H1 (cell line): ENCODE measurements at regions not wholly inside any gene's neighbourhood (a gene's known extent, or its start where the extent isn't known, plus 50 kb on each side); places are given as distances from the start of the nearest gene placed in this dataset.

Experiments used
- EP300 ChIP-seq, 2 experiments: IDR thresholded peaks; 1 replicate in 1 of 2; 2 replicates in 1 of 2; pipeline ENCODE4 v1.6.1; 2011 to 2012; ENCODE audit warnings: low read depth in 2 of 2, low read length in 2 of 2, mild to moderate bottlenecking in 2 of 2, borderline replicate concordance in 1 of 2, inconsistent platforms in 1 of 2, moderate library complexity in 1 of 2
- GABPA ChIP-seq: IDR thresholded peaks from 2 replicates; pipeline ENCODE4 v1.6.1; 2011; ENCODE audit warnings: mild to moderate bottlenecking, low read length, moderate library complexity, borderline replicate concordance; ENCODE audit not compliant: insufficient read depth
- RAD21 ChIP-seq, 2 experiments: IDR thresholded peaks in 1 of 2; conservative IDR thresholded peaks in 1 of 2; 2 replicates each; pipeline ENCODE4 v1.6.1; 2011; ENCODE audit warnings: low read depth in 2 of 2, low read length in 2 of 2, improper control_type of control experiment in 1 of 2, inconsistent platforms in 1 of 2, mild to moderate bottlenecking in 1 of 2, moderate library complexity in 1 of 2
- SRF ChIP-seq: IDR thresholded peaks from 2 replicates; pipeline ENCODE4 v1.6.1; 2011; ENCODE audit warnings: mild to moderate bottlenecking, low read depth, low read length, moderate library complexity
- SUZ12 ChIP-seq: fragments of 200-600 bp; sonication (generic); IDR thresholded peaks from 2 replicates; pipeline ENCODE4 v1.6.1; 2012; ENCODE audit warnings: mild to moderate bottlenecking, inconsistent platforms, low read length, moderate library complexity, mixed read lengths
- TAF1 ChIP-seq: IDR thresholded peaks from 2 replicates; pipeline ENCODE4 v1.6.1; 2011; ENCODE audit warnings: mild to moderate bottlenecking, low read depth, low read length
- TF ChIP-seq, protein P1 (sequence below): IDR thresholded peaks from 2 replicates; pipeline ENCODE4 v1.6.1; 2011; ENCODE audit warnings: low read length, improper control_type of control experiment
- TF ChIP-seq, protein P2 (sequence below): fragments of 300-600 bp; sonication (generic); IDR thresholded peaks from 2 replicates; pipeline ENCODE4 v1.7.1; 2012; ENCODE audit warnings: low read length, moderate library complexity, mild to moderate bottlenecking, inconsistent platforms; ENCODE audit not compliant: insufficient replicate concordance

DNA sequence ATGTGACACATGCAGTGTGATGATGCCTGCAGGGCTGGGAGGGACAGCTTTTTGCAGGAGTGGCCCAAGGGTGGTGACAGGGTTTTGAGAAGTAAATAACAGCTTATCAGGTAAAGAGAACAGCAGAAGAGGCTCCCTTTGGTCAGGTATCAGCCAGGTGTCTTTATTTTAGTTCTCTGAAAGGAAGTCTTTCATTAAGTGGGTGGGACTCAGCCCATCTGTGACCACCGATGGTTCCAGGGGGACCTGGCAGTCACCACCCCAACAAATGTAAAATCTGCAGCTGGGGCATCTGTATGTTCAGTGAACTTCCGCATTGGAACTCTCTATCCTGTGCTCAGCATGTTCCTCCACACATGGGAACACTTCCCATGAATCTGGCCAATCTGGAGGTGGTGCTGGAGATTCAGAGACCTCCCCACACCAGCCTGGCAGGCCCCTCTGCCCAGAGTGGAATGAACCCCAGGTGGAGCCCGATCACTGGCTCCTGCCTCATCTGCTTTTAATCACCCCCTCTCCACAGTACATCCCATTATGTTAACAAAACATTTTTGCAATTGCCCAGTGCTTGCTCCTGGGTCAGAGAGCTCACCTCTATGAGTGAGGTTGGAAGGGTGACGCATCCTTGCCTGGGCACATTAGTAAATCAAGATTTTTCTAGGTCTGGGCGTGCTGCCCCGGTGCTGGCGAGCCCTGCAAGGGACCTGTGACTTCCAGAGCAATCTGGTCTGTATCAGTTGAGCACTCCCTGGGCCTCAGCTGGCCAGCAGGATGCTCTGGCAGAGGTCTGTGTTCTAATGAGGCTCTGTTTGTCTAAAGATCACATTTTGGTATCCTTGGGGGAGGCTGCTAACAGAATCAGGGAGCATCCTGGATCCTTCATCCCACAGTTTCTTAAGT, 140.4 kb upstream of the GDF10 start (continued):
- TF ChIP-seq, protein P1, sequence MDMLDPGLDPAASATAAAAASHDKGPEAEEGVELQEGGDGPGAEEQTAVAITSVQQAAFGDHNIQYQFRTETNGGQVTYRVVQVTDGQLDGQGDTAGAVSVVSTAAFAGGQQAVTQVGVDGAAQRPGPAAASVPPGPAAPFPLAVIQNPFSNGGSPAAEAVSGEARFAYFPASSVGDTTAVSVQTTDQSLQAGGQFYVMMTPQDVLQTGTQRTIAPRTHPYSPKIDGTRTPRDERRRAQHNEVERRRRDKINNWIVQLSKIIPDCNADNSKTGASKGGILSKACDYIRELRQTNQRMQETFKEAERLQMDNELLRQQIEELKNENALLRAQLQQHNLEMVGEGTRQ, result no peak
- TF ChIP-seq EP300 (IDR thresholded peaks at IDR 0.05; ENCODE audit: borderline replicate concordance in 1 of 2, low read depth in 2 of 2, low read length in 2 of 2), result no peak
- no peak for TF ChIP-seq SRF
- no peak for TF ChIP-seq RAD21 (IDR thresholded peaks at IDR 0.05 in 1 of 2, conservative IDR thresholded peaks at IDR 0.05 in 1 of 2; ENCODE audit: low read depth in 2 of 2, low read length in 2 of 2)
- TF ChIP-seq GABPA, result no peak
- no peak for TF ChIP-seq TAF1
- TF ChIP-seq, protein P2, sequence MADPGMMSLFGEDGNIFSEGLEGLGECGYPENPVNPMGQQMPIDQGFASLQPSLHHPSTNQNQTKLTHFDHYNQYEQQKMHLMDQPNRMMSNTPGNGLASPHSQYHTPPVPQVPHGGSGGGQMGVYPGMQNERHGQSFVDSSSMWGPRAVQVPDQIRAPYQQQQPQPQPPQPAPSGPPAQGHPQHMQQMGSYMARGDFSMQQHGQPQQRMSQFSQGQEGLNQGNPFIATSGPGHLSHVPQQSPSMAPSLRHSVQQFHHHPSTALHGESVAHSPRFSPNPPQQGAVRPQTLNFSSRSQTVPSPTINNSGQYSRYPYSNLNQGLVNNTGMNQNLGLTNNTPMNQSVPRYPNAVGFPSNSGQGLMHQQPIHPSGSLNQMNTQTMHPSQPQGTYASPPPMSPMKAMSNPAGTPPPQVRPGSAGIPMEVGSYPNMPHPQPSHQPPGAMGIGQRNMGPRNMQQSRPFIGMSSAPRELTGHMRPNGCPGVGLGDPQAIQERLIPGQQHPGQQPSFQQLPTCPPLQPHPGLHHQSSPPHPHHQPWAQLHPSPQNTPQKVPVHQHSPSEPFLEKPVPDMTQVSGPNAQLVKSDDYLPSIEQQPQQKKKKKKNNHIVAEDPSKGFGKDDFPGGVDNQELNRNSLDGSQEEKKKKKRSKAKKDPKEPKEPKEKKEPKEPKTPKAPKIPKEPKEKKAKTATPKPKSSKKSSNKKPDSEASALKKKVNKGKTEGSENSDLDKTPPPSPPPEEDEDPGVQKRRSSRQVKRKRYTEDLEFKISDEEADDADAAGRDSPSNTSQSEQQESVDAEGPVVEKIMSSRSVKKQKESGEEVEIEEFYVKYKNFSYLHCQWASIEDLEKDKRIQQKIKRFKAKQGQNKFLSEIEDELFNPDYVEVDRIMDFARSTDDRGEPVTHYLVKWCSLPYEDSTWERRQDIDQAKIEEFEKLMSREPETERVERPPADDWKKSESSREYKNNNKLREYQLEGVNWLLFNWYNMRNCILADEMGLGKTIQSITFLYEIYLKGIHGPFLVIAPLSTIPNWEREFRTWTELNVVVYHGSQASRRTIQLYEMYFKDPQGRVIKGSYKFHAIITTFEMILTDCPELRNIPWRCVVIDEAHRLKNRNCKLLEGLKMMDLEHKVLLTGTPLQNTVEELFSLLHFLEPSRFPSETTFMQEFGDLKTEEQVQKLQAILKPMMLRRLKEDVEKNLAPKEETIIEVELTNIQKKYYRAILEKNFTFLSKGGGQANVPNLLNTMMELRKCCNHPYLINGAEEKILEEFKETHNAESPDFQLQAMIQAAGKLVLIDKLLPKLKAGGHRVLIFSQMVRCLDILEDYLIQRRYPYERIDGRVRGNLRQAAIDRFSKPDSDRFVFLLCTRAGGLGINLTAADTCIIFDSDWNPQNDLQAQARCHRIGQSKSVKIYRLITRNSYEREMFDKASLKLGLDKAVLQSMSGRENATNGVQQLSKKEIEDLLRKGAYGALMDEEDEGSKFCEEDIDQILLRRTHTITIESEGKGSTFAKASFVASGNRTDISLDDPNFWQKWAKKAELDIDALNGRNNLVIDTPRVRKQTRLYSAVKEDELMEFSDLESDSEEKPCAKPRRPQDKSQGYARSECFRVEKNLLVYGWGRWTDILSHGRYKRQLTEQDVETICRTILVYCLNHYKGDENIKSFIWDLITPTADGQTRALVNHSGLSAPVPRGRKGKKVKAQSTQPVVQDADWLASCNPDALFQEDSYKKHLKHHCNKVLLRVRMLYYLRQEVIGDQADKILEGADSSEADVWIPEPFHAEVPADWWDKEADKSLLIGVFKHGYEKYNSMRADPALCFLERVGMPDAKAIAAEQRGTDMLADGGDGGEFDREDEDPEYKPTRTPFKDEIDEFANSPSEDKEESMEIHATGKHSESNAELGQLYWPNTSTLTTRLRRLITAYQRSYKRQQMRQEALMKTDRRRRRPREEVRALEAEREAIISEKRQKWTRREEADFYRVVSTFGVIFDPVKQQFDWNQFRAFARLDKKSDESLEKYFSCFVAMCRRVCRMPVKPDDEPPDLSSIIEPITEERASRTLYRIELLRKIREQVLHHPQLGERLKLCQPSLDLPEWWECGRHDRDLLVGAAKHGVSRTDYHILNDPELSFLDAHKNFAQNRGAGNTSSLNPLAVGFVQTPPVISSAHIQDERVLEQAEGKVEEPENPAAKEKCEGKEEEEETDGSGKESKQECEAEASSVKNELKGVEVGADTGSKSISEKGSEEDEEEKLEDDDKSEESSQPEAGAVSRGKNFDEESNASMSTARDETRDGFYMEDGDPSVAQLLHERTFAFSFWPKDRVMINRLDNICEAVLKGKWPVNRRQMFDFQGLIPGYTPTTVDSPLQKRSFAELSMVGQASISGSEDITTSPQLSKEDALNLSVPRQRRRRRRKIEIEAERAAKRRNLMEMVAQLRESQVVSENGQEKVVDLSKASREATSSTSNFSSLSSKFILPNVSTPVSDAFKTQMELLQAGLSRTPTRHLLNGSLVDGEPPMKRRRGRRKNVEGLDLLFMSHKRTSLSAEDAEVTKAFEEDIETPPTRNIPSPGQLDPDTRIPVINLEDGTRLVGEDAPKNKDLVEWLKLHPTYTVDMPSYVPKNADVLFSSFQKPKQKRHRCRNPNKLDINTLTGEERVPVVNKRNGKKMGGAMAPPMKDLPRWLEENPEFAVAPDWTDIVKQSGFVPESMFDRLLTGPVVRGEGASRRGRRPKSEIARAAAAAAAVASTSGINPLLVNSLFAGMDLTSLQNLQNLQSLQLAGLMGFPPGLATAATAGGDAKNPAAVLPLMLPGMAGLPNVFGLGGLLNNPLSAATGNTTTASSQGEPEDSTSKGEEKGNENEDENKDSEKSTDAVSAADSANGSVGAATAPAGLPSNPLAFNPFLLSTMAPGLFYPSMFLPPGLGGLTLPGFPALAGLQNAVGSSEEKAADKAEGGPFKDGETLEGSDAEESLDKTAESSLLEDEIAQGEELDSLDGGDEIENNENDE, result no peak
- no peak for TF ChIP-seq SUZ12
